GM18858 (cell line): ENCODE measurements at regions not wholly inside any gene's neighbourhood (a gene's known extent, or its start where the extent isn't known, plus 50 kb on each side); places are given as distances from the start of the nearest gene placed in this dataset.

Experiments used
- ATAC-seq: cut with Tn5 transposase; IDR thresholded peaks from one replicate; pipeline ENCODE4 v1.9.1; 2021; ENCODE audit not compliant: unreplicated experiment

DNA sequence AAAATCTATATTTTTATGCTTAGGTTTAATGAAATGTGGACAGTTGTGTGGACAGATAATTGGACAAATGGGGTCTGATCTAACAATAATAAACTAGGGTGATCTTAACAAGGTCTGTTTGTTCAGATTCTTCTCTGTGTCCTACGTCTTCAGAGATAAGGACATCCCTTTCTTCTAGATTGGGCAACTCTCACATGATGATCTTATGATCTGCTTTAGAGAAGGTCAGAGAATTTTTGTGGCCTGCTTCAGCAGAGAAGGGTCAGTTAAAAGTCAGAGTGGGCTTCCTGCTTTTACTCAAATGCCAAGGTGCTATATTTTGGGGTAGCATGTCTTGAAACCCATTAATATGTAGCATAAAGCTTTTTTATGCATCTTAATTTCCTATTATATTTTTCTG is 63.8 kb upstream of the RGMB start:
- ATAC-seq: no peak

DNA sequence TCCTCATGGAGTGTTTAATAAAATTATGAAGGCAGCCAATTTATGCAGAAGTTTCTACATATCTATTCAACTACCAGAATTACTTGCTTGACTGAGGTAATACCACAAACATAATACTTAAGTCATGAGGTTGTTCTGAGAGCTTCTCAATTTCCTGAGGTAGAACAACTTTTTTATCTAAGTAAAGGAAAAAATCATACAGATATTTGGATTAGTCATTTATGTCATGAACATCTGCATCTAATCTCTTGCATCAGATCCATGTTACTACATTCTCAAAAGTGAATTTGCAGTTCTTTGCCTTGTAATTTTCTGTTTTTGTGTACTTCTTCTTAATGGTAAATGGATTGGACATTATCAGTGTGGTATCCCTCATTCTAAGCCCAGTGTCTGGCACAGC is 60.4 kb upstream of the RGMB start:
- ATAC-seq: no peak

DNA sequence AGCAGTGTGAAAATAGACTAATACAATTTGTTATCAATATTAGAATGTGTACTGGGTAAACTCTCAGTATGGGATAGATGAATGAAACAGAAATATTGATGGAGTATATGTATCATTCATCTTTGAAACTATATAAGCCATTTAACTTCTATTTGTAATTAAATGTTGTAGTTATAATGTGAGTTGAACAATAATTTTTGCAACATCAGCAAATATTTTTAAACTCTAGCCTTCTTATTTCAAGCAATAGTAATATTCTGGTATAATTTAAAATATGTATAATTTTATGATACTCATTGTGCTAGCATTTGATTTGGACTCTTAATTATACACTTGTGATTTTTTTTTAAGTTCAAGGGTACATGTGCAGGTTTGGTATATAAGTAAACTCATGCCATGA is 59.6 kb upstream of the RGMB start:
- ATAC-seq: no peak

DNA sequence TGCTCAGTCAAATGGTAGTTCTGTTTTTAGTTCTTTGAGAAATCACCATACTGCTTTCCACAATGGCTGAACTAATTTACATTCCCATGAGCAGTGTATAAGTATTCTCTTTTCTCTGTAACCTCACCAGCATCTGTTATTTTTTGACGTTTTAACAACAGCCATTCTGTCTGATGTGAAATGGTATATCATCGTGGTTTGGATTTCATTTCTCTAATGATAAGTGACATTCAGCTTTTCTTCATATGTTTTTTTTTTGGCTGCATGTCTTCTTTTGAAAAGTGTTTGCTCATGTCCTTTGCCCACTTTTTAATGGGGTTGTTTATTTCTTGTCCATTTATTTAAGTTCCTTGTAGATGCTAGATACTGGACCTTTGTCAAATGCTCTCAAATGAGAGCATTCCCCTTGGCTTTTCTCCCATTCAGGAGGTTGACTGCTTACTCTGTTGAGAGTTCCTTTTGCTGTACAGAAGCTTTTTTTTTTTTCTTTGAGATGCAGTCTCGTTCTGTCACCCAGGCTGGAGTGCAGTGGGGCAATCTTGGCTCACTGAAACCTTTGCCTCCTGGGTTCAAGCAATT is 58.7 kb upstream of the RGMB start:
- ATAC-seq: no peak

DNA sequence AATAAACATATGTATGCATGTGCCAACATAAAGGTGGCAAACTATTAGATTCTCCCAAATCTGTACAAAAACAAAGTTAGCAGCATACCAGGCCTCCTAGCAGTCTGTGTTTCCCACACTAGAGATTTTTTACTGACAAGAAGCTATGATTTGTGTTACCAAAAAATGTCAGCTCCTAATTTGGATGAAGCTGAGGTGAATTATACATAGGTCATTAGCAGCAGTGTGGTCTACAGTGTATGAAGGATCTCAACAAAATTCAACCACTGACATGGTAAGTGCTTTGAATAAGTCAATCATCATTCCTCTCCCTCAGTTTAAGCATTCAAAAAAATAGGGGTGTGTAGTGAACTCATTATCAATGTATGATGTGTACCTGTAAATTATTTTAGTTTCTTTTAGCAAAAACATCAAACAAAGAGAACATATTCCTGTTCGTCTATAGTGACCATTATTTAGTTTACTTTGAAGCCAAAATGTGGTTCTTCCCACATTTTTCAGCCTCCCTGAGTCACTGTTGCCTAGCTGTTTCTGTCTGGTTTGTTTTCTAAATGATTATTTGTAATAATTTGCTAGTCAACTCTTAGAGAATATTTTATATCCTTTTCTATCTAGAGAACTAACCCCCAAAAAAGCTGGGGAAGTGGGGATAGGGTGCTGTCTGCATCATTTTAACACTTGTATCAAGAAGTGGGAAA is 52.1 kb upstream of the RGMB start:
- ATAC-seq: no peak

DNA sequence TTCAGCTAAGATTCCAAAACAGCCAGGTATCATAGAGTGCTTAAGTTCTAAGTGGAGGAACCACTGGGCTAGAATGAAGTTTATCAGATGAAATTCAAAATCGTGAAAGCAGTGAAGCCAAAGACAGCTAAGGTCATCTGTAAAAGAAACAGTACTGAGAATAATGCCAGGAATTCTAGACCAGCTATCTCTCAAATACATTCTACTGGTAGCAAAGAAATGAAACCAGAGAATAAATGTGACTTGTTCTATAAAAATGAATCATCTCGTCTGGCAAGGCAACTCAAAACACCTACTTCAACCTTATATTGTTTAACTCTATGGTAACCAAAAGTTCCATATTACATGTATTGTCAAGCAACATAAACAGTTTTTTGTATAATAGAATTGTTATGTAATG is 51.3 kb upstream of the RGMB start:
- no peak for ATAC-seq

DNA sequence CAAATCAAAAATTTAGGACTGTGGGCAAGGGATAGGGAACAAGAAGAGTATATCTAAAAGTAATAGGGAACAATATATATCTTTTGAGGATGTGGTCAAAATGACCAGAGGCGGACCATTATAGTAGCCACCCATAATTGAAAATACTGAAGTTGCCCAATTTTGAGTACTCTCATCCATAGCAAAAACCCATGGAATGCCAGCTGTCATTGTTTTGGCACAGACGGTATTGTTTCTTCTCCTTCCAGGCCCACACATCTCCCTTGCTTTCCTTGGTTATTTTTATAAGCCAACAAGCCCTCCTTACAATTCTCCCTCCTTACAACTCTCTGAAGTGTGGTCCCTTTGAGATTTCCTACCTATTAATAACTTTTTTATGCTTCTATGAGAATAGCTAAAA is 50.4 kb upstream of the RGMB start:
- ATAC-seq: no peak
